ENCODE measurements at regions not wholly inside any gene's neighbourhood (a gene's known extent, or its start where the extent isn't known, plus 50 kb on each side); places are given as distances from the start of the nearest gene placed in this dataset.

DNA sequence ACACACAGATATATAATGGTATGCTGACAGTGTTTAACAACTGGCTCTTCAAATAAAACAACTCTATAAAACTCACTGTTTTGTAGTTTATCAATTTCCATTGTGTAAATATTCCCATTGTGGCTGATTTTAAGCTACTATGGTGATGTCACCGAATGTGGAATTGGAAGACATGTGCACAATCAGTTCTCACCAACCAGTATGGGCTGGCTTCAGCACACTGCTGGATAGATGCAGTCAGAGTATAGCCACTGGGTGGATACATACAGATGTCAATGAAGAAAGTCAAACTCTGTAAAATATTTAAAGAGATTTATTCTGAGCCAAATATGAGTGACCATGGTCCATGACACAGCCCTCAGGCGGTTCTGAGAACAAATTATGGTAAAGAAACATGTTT lies 475.9 kb upstream of the SMARCA2 start:
- TF ChIP-seq, protein P1, sequence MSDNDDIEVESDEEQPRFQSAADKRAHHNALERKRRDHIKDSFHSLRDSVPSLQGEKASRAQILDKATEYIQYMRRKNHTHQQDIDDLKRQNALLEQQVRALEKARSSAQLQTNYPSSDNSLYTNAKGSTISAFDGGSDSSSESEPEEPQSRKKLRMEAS (IDR thresholded peaks at IDR 0.05; ENCODE audit: insufficient read depth, insufficient read length): no peak
- TF ChIP-seq CTCF (IDR thresholded peaks at IDR 0.05; ENCODE audit: extremely low read depth in 1 of 2, insufficient read depth in 1 of 2, low read depth in 1 of 2, low read length in 2 of 2) (no peak), EZH2 (IDR thresholded peaks at IDR 0.05; ENCODE audit: borderline replicate concordance, low read depth, low read length, severe bottlenecking) (no peak), POLR2A (IDR thresholded peaks at IDR 0.05; ENCODE audit: low read depth, low read length) (no peak), POLR2AphosphoS5 (IDR thresholded peaks at IDR 0.05; ENCODE audit: insufficient read depth, low read depth, low read length) (no peak), JUN (IDR thresholded peaks at IDR 0.05; ENCODE audit: borderline replicate concordance, insufficient read depth, insufficient read length, low read depth) (no peak), FOS (IDR thresholded peaks at IDR 0.05; ENCODE audit: borderline replicate concordance, insufficient read depth, low read length) (no peak)

All from endothelial cell of umbilical vein (primary cell).